SU-DHL-6 (cell line): ENCODE measurements at regions not wholly inside any gene's neighbourhood (a gene's known extent, or its start where the extent isn't known, plus 50 kb on each side); places are given as distances from the start of the nearest gene placed in this dataset.
"Not testable (repeated sequence)": the region's sequence is repeated elsewhere in the genome, so short reads cannot be mapped to it uniquely, and the experiment has no call there.

Experiments used
- EZH2phosphoT487 ChIP-seq: fragments of 200-600 bp; sonication (generic), shearing (Covaris generic); conservative IDR thresholded peaks from 2 replicates; pipeline ENCODE4 v1.6.1; 2018; ENCODE audit warnings: mild to moderate bottlenecking, antibody characterized with exemption, low read length, moderate library complexity, mixed read lengths
- TF ChIP-seq, protein P1 (sequence below): fragments of 200-600 bp; sonication (generic); IDR thresholded peaks from one replicate; pipeline ENCODE4 v1.5.1; 2017; ENCODE audit warnings: antibody characterized with exemption, mild to moderate bottlenecking, low read length, moderate library complexity; ENCODE audit not compliant: insufficient read depth, poor library complexity, severe bottlenecking

DNA sequence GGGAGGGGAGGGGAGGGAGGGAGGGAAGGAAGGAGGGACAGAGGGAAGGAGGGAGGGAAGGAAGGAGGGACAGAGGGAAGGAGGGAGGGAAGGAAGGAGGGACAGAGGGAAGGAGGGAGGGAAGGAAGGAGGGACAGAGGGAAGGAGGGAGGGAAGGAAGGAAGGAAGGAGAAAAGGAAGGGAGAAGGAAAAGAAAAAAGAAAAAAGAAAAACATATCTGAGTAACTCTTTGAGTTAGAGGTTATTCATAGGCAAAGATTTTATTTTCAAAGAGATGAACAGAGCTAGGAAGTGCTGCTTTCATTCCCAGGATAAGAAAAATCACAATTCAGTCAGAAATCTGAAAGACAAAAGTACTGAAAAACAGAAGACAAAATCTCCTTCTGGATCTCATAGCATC is 379.7 kb upstream of the GYPC start:
- TF ChIP-seq EZH2phosphoT487, result not testable (repeated sequence)
- TF ChIP-seq, protein P1, sequence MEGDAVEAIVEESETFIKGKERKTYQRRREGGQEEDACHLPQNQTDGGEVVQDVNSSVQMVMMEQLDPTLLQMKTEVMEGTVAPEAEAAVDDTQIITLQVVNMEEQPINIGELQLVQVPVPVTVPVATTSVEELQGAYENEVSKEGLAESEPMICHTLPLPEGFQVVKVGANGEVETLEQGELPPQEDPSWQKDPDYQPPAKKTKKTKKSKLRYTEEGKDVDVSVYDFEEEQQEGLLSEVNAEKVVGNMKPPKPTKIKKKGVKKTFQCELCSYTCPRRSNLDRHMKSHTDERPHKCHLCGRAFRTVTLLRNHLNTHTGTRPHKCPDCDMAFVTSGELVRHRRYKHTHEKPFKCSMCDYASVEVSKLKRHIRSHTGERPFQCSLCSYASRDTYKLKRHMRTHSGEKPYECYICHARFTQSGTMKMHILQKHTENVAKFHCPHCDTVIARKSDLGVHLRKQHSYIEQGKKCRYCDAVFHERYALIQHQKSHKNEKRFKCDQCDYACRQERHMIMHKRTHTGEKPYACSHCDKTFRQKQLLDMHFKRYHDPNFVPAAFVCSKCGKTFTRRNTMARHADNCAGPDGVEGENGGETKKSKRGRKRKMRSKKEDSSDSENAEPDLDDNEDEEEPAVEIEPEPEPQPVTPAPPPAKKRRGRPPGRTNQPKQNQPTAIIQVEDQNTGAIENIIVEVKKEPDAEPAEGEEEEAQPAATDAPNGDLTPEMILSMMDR, result not testable (repeated sequence)
